ENCODE measurements at regions not wholly inside any gene's neighbourhood (a gene's known extent, or its start where the extent isn't known, plus 50 kb on each side); places are given as distances from the start of the nearest gene placed in this dataset.
"Not testable (repeated sequence)": the region's sequence is repeated elsewhere in the genome, so short reads cannot be mapped to it uniquely, and the experiment has no call there.

DNA sequence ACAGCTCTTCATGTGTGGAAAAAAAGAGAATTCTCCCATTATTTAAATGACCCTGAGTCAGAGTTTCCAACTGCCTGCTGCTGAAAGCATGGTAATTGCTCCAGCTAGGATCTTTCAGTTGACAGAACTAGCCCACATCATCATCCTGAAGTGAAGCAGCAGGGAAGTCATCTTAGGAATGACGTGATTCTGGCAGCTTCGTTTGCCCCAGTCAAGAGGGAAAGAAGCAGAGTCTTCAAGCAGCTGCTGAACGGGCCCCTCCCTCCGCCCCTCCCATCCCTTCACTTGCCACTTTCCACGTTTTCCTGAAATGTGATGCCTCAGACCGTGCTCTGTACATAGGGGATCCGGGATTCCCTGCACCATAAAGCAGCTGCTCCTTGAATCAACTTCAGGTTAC, 455.0 kb upstream of the TMEM132C start:
- Mint-ChIP-seq H3K4me1 (ENCODE audit: low read depth) (no peaks in the 10 kb centered on the region), H3K27me3 (ENCODE audit: insufficient read depth) (no peaks in the 10 kb centered on the region), H3K27ac (no peak overlapping the region), H3K4me3 (no peak overlapping the region), H3K9me3 (peaks cover 12% of the 10 kb centered on the region), H3K36me3 (ENCODE audit: low read depth) (no peaks in the 10 kb centered on the region)
- no peak for DNase-seq (ENCODE audit: low spot score)
- intact Hi-C loops (cut with micrococcal nuclease): no loop called here

DNA sequence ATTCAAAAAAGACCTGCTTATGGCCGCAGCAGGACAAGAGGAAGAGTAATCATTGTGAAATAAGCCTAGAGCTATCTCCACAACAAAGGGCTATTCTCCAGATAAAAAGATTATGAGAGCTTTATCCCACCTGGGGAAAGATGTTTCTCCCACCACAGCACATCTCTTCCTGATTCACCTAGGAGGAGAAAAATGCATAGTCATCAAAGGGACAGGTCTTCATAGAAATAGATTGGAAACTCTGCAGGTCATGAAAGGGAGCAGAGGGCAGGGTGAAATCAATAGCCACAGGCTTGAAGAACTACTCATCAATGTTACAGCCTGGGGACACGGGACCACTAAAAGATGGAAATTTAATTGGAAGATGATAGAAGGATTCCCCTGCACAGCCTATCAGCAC, 453.8 kb upstream of the TMEM132C start:
- intact Hi-C loops (cut with micrococcal nuclease): no loop called here
- Mint-ChIP-seq H3K27ac (no peak overlapping the region), H3K4me3 (no peak overlapping the region), H3K4me1 (ENCODE audit: low read depth) (no peaks in the 10 kb centered on the region), H3K36me3 (ENCODE audit: low read depth) (no peaks in the 10 kb centered on the region), H3K27me3 (ENCODE audit: insufficient read depth) (no peaks in the 10 kb centered on the region), H3K9me3 (peaks cover 12% of the 10 kb centered on the region)
- no peak for DNase-seq (ENCODE audit: low spot score)

GRCh38 chr12:127819056-127819455, 447.9 kb upstream of the TMEM132C start:
- no peak for DNase-seq (ENCODE audit: low spot score)
- H3K27me3 Mint-ChIP-seq (ENCODE audit: insufficient read depth): no peaks in the 10 kb centered on the region
- no peaks in the 10 kb centered on the region for H3K4me1 Mint-ChIP-seq (ENCODE audit: low read depth)
- H3K4me3 Mint-ChIP-seq: no peak overlapping the region
- intact Hi-C loops (cut with micrococcal nuclease): no loop called here
- peaks cover 12% of the 10 kb centered on the region for H3K9me3 Mint-ChIP-seq
- H3K27ac Mint-ChIP-seq: no peak overlapping the region
- H3K36me3 Mint-ChIP-seq (ENCODE audit: low read depth): no peaks in the 10 kb centered on the region

GRCh38 chr12:127820271-127820670, 446.7 kb upstream of the TMEM132C start:
- no peak overlapping the region for H3K4me3 Mint-ChIP-seq
- no peaks in the 10 kb centered on the region for H3K36me3 Mint-ChIP-seq (ENCODE audit: low read depth)
- intact Hi-C loops (cut with micrococcal nuclease): no loop called here
- DNase-seq (ENCODE audit: low spot score): no peak
- H3K27ac Mint-ChIP-seq: no peak overlapping the region
- no peaks in the 10 kb centered on the region for H3K27me3 Mint-ChIP-seq (ENCODE audit: insufficient read depth)
- H3K9me3 Mint-ChIP-seq: peaks cover 18% of the 10 kb centered on the region
- no peaks in the 10 kb centered on the region for H3K4me1 Mint-ChIP-seq (ENCODE audit: low read depth)

DNA sequence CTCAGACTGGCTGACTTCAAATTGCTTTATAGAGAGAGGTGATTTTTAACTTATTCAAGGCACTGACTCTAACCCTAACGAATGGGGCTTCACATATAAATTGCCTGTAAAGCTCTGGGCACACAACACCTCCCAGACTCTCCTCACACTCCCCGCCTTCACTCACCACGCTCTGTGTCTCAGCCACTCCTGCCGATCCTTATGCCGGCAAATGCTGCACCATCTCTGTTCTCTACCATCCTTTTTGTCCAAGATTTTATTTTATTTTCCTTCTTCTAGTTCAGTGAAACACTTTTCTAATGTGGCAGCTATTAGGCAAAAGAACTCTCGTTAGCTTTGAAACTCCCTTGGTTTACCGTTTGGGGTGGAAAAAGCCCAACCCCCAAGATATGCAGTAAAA, 446.1 kb upstream of the TMEM132C start:
- Mint-ChIP-seq H3K27me3 (ENCODE audit: insufficient read depth) (no peaks in the 10 kb centered on the region), H3K27ac (no peak overlapping the region)
- intact Hi-C loops (cut with micrococcal nuclease): no loop called here

DNA sequence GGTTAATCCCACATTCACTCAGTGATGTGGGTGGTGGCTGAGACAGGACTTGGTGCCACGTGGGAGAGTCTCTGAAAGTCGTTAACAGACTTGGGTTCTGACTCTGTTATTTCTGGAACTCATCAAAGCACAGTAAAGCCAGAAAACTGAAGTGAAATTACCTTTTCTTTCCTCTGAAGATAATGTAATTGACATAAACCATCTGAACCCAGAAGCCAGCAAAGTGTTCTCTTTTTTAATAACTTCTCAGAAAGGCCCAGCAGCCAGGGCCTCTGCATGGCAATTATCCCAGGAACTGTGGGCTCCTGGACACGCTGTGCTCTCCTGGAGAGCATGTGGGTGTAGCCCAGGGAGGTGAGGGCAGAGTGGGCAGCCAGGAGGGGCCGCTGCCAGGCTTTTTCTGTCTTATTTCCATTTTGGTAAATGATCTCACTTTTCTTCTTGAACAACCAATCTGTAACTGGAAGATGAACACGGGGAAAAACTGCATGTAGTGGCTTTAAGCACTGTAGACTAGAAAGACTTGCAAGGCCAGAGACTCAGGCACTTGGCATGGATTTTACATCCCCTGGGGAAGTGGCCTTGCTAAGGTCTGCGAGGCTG, 444.1 kb upstream of the TMEM132C start:
- no peaks in the 10 kb centered on the region for H3K36me3 Mint-ChIP-seq (ENCODE audit: low read depth)
- H3K9me3 Mint-ChIP-seq: peaks cover 18% of the 10 kb centered on the region
- H3K27me3 Mint-ChIP-seq (ENCODE audit: insufficient read depth): no peaks in the 10 kb centered on the region
- no peak overlapping the region for H3K4me3 Mint-ChIP-seq
- no peak overlapping the region for H3K27ac Mint-ChIP-seq
- no peaks in the 10 kb centered on the region for H3K4me1 Mint-ChIP-seq (ENCODE audit: low read depth)
- intact Hi-C loops (cut with micrococcal nuclease): no loop called here
- no peak for DNase-seq (ENCODE audit: low spot score)

More for the DNA sequence above, 446.1 kb upstream of the TMEM132C start:
- H3K9me3 Mint-ChIP-seq: peaks cover 18% of the 10 kb centered on the region
- no peaks in the 10 kb centered on the region for H3K36me3 Mint-ChIP-seq (ENCODE audit: low read depth)
- no peak overlapping the region for H3K4me3 Mint-ChIP-seq
- no peak for DNase-seq (ENCODE audit: low spot score)
- no peaks in the 10 kb centered on the region for H3K4me1 Mint-ChIP-seq (ENCODE audit: low read depth)

GRCh38 chr12:127823801-127824200, 443.2 kb upstream of the TMEM132C start:
- no peak overlapping the region for H3K4me3 Mint-ChIP-seq
- intact Hi-C loops (cut with micrococcal nuclease): no loop called here
- H3K27me3 Mint-ChIP-seq (ENCODE audit: insufficient read depth): no peaks in the 10 kb centered on the region
- no peaks in the 10 kb centered on the region for H3K36me3 Mint-ChIP-seq (ENCODE audit: low read depth)
- H3K4me1 Mint-ChIP-seq (ENCODE audit: low read depth): no peaks in the 10 kb centered on the region
- peaks cover 22% of the 10 kb centered on the region for H3K9me3 Mint-ChIP-seq
- no peak overlapping the region for H3K27ac Mint-ChIP-seq
- DNase-seq (ENCODE audit: low spot score): no peak

DNA sequence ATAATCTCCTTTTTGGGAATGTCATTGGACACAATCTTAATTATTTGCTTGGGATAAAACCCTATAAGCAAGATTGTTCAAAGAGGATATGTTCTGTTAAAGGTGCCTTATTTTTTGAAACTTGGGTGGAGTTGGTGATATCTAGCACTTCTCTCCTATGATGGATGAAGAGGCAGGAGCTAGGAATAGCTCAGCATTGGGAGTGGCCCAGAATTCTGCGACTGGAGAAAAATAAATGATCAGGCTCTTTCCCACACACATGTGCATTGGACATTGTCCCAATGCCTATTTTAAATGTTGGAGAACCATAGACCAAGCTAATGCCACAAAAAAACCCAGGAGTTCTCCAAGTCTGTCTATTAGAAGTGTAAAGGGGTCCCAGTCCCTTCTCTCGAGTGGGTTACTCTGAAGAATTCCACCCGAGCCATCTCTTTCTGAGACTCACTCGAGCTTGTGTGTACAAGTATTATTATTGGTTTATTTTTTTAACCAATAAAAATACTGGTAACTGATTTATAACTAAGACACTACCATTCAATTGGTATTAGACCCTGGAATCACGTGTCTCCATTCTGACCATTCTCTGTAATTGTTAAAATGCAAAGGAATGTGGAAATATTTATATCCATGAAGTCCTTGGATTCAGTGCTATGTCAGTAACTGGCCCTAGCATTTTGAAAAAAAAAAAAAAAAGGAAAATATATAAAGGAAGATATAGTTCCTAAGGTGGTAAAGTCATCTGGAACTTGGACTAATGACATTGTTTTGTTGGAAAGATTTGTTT, 437.5 kb upstream of the TMEM132C start:
- Mint-ChIP-seq H3K27ac (no peak overlapping the region), H3K27me3 (ENCODE audit: insufficient read depth) (no peaks in the 10 kb centered on the region), H3K9me3 (peaks cover 24% of the 10 kb centered on the region), H3K4me1 (ENCODE audit: low read depth) (no peaks in the 10 kb centered on the region), H3K36me3 (ENCODE audit: low read depth) (no peaks in the 10 kb centered on the region), H3K4me3 (no peak overlapping the region)
- DNase-seq (ENCODE audit: low spot score): no peak
- intact Hi-C loops (cut with micrococcal nuclease): no loop called here

- intact Hi-C loops (cut with micrococcal nuclease): no loop called here
- no peak for DNase-seq (ENCODE audit: low spot score)
- Mint-ChIP-seq H3K27ac (no peak overlapping the region), H3K4me1 (ENCODE audit: low read depth) (no peaks in the 10 kb centered on the region), H3K4me3 (no peak overlapping the region), H3K9me3 (peaks cover 22% of the 10 kb centered on the region), H3K36me3 (ENCODE audit: low read depth) (no peaks in the 10 kb centered on the region), H3K27me3 (ENCODE audit: insufficient read depth) (no peaks in the 10 kb centered on the region)
Measured at GRCh38 chr12:127830065-127830460, 436.9 kb upstream of the TMEM132C start.

- H3K27me3 Mint-ChIP-seq (ENCODE audit: insufficient read depth): no peaks in the 10 kb centered on the region
- DNase-seq (ENCODE audit: low spot score): no peak
Measured at GRCh38 chr12:127830730-127831129, 436.2 kb upstream of the TMEM132C start.

GRCh38 chr12:127832172-127832571, 434.8 kb upstream of the TMEM132C start:
- no peak for DNase-seq (ENCODE audit: low spot score)
- H3K27ac Mint-ChIP-seq: no peak overlapping the region
- H3K4me1 Mint-ChIP-seq (ENCODE audit: low read depth): no peaks in the 10 kb centered on the region
- no peak overlapping the region for H3K4me3 Mint-ChIP-seq
- no peaks in the 10 kb centered on the region for H3K36me3 Mint-ChIP-seq (ENCODE audit: low read depth)
- no peaks in the 10 kb centered on the region for H3K27me3 Mint-ChIP-seq (ENCODE audit: insufficient read depth)
- peaks cover 24% of the 10 kb centered on the region for H3K9me3 Mint-ChIP-seq
- intact Hi-C loops (cut with micrococcal nuclease): no loop called here

More at GRCh38 chr12:127830730-127831129, 436.2 kb upstream of the TMEM132C start:
- no peak overlapping the region for H3K27ac Mint-ChIP-seq
- no peaks in the 10 kb centered on the region for H3K36me3 Mint-ChIP-seq (ENCODE audit: low read depth)
- H3K9me3 Mint-ChIP-seq: peaks cover 22% of the 10 kb centered on the region
- intact Hi-C loops (cut with micrococcal nuclease): no loop called here
- no peak overlapping the region for H3K4me3 Mint-ChIP-seq
- no peaks in the 10 kb centered on the region for H3K4me1 Mint-ChIP-seq (ENCODE audit: low read depth)

DNA sequence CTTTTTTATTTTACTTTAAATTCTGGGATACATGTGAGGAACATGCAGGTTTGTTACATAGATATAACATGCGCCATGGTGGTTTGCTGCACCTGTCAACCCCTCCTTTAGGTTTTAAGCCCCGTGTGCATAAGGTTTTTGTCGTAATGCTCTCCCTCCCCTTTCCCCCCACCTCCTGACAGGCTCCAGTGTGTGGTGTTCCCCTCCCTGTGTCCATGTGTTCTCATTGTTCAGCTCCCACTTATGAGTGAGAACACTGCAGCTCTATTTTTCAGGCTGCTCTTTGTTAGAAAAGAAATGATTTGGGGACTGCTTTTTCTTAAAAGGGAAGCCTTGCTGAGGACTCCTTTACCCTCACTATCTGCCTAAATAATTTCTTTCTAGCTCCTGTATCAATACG, 430.2 kb upstream of the TMEM132C start:
- H3K4me1 Mint-ChIP-seq (ENCODE audit: low read depth); H3K36me3 Mint-ChIP-seq (ENCODE audit: low read depth); H3K27me3 Mint-ChIP-seq (ENCODE audit: insufficient read depth); intact Hi-C loops (cut with micrococcal nuclease); H3K4me3 Mint-ChIP-seq; DNase-seq (ENCODE audit: low spot score); H3K27ac Mint-ChIP-seq: not testable (repeated sequence)
- H3K9me3 Mint-ChIP-seq: peaks cover 21% of the 10 kb centered on the region

GRCh38 chr12:127857661-127858060, 409.3 kb upstream of the TMEM132C start:
- DNase-seq (ENCODE audit: low spot score): no peak
- no peaks in the 10 kb centered on the region for H3K36me3 Mint-ChIP-seq (ENCODE audit: low read depth)
- H3K4me1 Mint-ChIP-seq (ENCODE audit: low read depth): no peaks in the 10 kb centered on the region
- H3K27me3 Mint-ChIP-seq (ENCODE audit: insufficient read depth): no peaks in the 10 kb centered on the region
- H3K4me3 Mint-ChIP-seq: no peak overlapping the region
- H3K27ac Mint-ChIP-seq: no peak overlapping the region
- H3K9me3 Mint-ChIP-seq: peaks cover 40% of the 10 kb centered on the region
- intact Hi-C loops (cut with micrococcal nuclease): no loop called here
